Activated naive CD8-positive, alpha-beta T cell treated with anti-CD3 and anti-CD28 coated beads, Interleukin-2, amount 10 ng/mL, durations not matched to agents 7 days and 5 days (primary cell): ENCODE measurements at regions not wholly inside any gene's neighbourhood (a gene's known extent, or its start where the extent isn't known, plus 50 kb on each side); places are given as distances from the start of the nearest gene placed in this dataset.

Experiments used
- ATAC-seq: fragments of 150-1000 bp; cut with Tn5 transposase; one replicate; pipeline ENCODE4 v1.10.0; 2021; ENCODE audit warnings: low read depth, moderate library complexity
- POLR2A ChIA-PET: fragments of 350-600 bp; sonication (Branson Sonifier 250); formaldehyde crosslinking; loops from one replicate; lab custom pipeline; 2021; ENCODE audit warnings: antibody characterized with exemption; lab: Charles Lee
- DNase-seq: peaks from one replicate; pipeline ENCODE4 v3.0.0; 2021
- H3K27ac Mint-ChIP-seq: one replicate; pipeline ENCODE4 v1.8.0; 2022; ENCODE audit warnings: mild to moderate bottlenecking, mixed read lengths
- H3K27me3 Mint-ChIP-seq: one replicate; pipeline ENCODE4 v1.8.0; 2022; ENCODE audit warnings: mild to moderate bottlenecking, moderate library complexity, mixed read lengths
- H3K36me3 Mint-ChIP-seq: one replicate; pipeline ENCODE4 v1.8.0; 2021; ENCODE audit warnings: mild to moderate bottlenecking, mixed read lengths
- H3K4me1 Mint-ChIP-seq: one replicate; pipeline ENCODE4 v1.8.0; 2021; ENCODE audit warnings: mixed read lengths
- H3K4me3 Mint-ChIP-seq: one replicate; pipeline ENCODE4 v1.8.0; 2022; ENCODE audit warnings: mild to moderate bottlenecking, moderate library complexity, mixed read lengths
- H3K9me3 Mint-ChIP-seq: one replicate; pipeline ENCODE4 v1.8.0; 2021; ENCODE audit warnings: mixed read lengths

- Mint-ChIP-seq H3K4me1 (no peaks in the 10 kb centered on the region), H3K36me3 (no peaks in the 10 kb centered on the region), H3K4me3 (no peak overlapping the region), H3K27me3 (peaks cover 5% of the 10 kb centered on the region), H3K27ac (no peak overlapping the region), H3K9me3 (no peaks in the 10 kb centered on the region)
- POLR2A ChIA-PET = no interaction called here
- no peak for ATAC-seq
- DNase-seq = no peak
These were observed 315.1 kb downstream of the SMOC2 start for GRCh38 chr6:168756009-168756634.

GRCh38 chr6:168746643-168747042 is 305.7 kb downstream of the SMOC2 start:
- Mint-ChIP-seq H3K9me3 (peaks cover 3% of the 10 kb centered on the region), H3K27ac (no peak overlapping the region), H3K4me1 (no peaks in the 10 kb centered on the region), H3K27me3 (peaks cover under 1% of the 10 kb centered on the region), H3K4me3 (no peak overlapping the region), H3K36me3 (no peaks in the 10 kb centered on the region)
- ATAC-seq = no peak
- POLR2A ChIA-PET = no interaction called here
- DNase-seq = no peak

GRCh38 chr6:168746013-168746412 is 305.0 kb downstream of the SMOC2 start:
- no peak for DNase-seq
- H3K4me3 Mint-ChIP-seq = no peak overlapping the region
- no peak for ATAC-seq
- no peaks in the 10 kb centered on the region for H3K4me1 Mint-ChIP-seq
- no peaks in the 10 kb centered on the region for H3K36me3 Mint-ChIP-seq
- peaks cover 5% of the 10 kb centered on the region for H3K9me3 Mint-ChIP-seq
- H3K27me3 Mint-ChIP-seq = no peaks in the 10 kb centered on the region
- H3K27ac Mint-ChIP-seq = no peak overlapping the region
- POLR2A ChIA-PET = no interaction called here

DNA sequence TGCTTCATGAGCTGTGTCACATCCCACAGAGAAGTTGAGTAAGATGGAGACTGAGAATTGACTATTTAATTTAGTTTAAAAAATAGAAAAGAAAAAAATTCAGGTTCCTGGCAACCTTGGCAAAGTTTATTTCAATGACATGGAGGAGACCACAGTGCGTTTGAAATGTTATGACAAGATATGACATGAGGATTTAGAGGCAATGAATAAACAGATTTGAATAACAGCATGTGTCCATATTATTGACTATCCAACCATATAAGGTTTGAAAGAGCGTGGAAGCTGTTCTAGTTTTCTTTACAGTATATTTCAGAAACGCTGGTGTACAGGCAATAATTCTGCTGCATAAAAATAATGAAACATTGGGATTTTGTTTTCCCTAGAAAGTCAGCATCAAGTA is 303.9 kb downstream of the SMOC2 start:
- H3K4me1 Mint-ChIP-seq = no peaks in the 10 kb centered on the region
- no peaks in the 10 kb centered on the region for H3K36me3 Mint-ChIP-seq
- DNase-seq (no peak), ATAC-seq (no peak)
- H3K27me3 Mint-ChIP-seq = no peaks in the 10 kb centered on the region
- no peak overlapping the region for H3K4me3 Mint-ChIP-seq
- peaks cover 7% of the 10 kb centered on the region for H3K9me3 Mint-ChIP-seq
- POLR2A ChIA-PET = no interaction called here
- no peak overlapping the region for H3K27ac Mint-ChIP-seq

DNA sequence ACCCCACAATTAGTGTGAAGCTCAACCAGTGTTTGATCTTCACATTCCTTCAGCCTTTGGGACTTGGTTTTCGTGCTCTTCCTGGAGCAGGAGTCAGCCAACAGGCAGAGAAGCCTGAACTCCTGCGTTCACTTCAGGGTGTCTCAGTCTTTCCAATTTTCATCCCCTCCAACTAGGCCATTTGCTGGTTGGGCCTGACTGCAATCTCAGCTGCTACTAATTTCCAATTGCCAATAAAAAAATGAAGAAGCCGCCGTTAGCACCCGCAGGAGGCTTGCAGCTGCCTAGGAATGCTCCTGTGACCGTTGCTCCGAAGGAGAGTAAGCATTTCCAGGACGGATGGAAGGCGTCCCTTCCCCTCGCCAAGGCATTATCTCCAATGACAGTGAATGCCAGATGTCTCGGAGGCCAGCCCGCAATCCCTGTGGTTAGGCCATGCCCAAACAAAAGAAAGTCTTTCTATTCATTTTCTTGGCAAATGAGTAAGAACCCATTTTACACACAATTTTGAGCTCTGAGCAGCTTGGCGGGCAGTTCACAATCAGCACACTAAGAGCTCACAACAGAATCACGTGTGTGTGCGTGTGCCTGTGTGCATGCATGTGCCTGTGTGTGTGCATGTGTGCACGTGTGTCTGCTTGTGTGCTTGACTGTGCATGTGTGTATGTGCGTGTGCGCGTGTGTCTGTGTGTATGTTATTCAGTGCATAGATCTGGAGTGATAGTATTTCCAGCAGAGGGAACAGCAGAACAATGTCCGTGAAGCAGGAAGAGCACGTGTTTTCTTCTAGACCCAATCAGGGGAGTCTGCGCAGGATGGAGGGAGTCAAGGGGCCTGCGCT is 301.2 kb downstream of the SMOC2 start:
- Mint-ChIP-seq H3K27me3 (no peaks in the 10 kb centered on the region), H3K36me3 (no peaks in the 10 kb centered on the region), H3K4me1 (no peaks in the 10 kb centered on the region), H3K9me3 (peaks cover 8% of the 10 kb centered on the region), H3K4me3 (no peak overlapping the region), H3K27ac (no peak overlapping the region)
- POLR2A ChIA-PET = no interaction called here
- no peak for ATAC-seq
- DNase-seq = no peak

- peaks cover 8% of the 10 kb centered on the region for H3K9me3 Mint-ChIP-seq
- ATAC-seq (no peak), DNase-seq (no peak)
- no peaks in the 10 kb centered on the region for H3K4me1 Mint-ChIP-seq
- H3K36me3 Mint-ChIP-seq = no peaks in the 10 kb centered on the region
- H3K27me3 Mint-ChIP-seq = no peaks in the 10 kb centered on the region
- H3K4me3 Mint-ChIP-seq = no peak overlapping the region
- POLR2A ChIA-PET = no interaction called here
- no peak overlapping the region for H3K27ac Mint-ChIP-seq
These were observed 300.3 kb downstream of the SMOC2 start for GRCh38 chr6:168741305-168741704.

GRCh38 chr6:168739381-168739780 is 298.4 kb downstream of the SMOC2 start:
- Mint-ChIP-seq H3K27ac (no peak overlapping the region), H3K4me1 (no peaks in the 10 kb centered on the region), H3K4me3 (no peak overlapping the region), H3K27me3 (no peaks in the 10 kb centered on the region), H3K9me3 (peaks cover 8% of the 10 kb centered on the region), H3K36me3 (no peaks in the 10 kb centered on the region)
- ATAC-seq (no peak), DNase-seq (no peak)
- POLR2A ChIA-PET = no interaction called here

DNA sequence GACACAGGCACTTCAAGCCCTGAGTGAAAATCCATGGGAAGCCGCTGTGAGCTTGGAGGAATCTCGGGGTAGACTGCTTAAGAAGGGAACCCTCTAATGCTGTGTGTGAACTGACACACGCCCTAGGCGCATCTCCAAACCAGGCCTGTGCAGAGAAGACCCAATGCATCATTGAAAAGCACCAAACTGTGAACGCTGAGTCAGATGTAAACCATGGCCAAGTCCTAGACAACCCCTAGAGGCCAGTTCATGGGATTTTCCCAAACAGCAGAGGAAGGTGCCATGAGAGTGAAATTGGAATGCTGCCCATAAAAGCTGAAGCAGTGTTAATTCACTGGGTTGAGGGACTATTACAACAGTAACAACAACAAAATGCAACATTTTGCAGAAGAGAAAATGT is 296.5 kb downstream of the SMOC2 start:
- H3K4me3 Mint-ChIP-seq = no peak overlapping the region
- H3K27ac Mint-ChIP-seq = no peak overlapping the region
- no peaks in the 10 kb centered on the region for H3K36me3 Mint-ChIP-seq
- no peak for ATAC-seq
- no peaks in the 10 kb centered on the region for H3K27me3 Mint-ChIP-seq
- POLR2A ChIA-PET = no interaction called here
- no peaks in the 10 kb centered on the region for H3K4me1 Mint-ChIP-seq
- H3K9me3 Mint-ChIP-seq = peaks cover 7% of the 10 kb centered on the region
- no peak for DNase-seq

- Mint-ChIP-seq H3K27me3 (no peaks in the 10 kb centered on the region), H3K27ac (no peak overlapping the region), H3K36me3 (no peaks in the 10 kb centered on the region), H3K4me1 (no peaks in the 10 kb centered on the region), H3K9me3 (peaks cover 6% of the 10 kb centered on the region), H3K4me3 (no peak overlapping the region)
- DNase-seq = no peak
- POLR2A ChIA-PET = no interaction called here
- no peak for ATAC-seq
These were observed 296.0 kb downstream of the SMOC2 start for GRCh38 chr6:168737014-168737413.

DNA sequence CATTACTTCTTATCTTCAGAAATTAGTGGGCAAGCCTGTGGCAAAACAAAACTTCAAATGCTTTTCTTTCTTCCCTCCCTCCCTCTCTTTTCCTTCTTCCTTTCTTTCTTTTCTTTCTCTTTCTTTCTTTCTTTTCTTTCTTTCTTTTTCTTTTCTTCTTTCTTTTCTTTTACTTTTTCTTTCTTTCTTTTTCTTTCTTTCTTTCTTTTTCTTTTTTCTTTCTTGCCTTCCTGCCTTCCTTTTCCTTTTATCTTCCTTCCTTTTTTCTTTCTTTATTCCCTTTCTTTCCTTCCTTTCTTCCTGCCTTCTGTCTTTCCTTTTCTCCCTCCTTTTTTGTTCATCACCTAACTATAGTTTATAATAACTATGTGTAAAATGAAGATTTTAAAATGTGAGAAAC is 295.1 kb downstream of the SMOC2 start:
- Mint-ChIP-seq H3K27me3 (no peaks in the 10 kb centered on the region), H3K4me1 (no peaks in the 10 kb centered on the region), H3K36me3 (no peaks in the 10 kb centered on the region), H3K9me3 (peaks cover 3% of the 10 kb centered on the region), H3K4me3 (no peak overlapping the region), H3K27ac (no peak overlapping the region)
- no peak for ATAC-seq
- DNase-seq = no peak
- POLR2A ChIA-PET = no interaction called here

- Mint-ChIP-seq H3K27ac (no peak overlapping the region), H3K27me3 (no peaks in the 10 kb centered on the region), H3K4me1 (no peaks in the 10 kb centered on the region), H3K9me3 (peaks cover 2% of the 10 kb centered on the region), H3K4me3 (no peak overlapping the region), H3K36me3 (no peaks in the 10 kb centered on the region)
- POLR2A ChIA-PET = no interaction called here
- no peak for ATAC-seq
- no peak for DNase-seq
These were observed 294.4 kb downstream of the SMOC2 start for GRCh38 chr6:168735268-168735949.

- no peak overlapping the region for H3K4me3 Mint-ChIP-seq
These were observed 293.5 kb downstream of the SMOC2 start for GRCh38 chr6:168734523-168734922.

GRCh38 chr6:168732676-168733075 is 291.7 kb downstream of the SMOC2 start:
- no peaks in the 10 kb centered on the region for H3K27me3 Mint-ChIP-seq
- POLR2A ChIA-PET = no interaction called here
- DNase-seq (no peak), ATAC-seq (no peak)
- H3K9me3 Mint-ChIP-seq = no peaks in the 10 kb centered on the region
- H3K36me3 Mint-ChIP-seq = no peaks in the 10 kb centered on the region
- H3K4me3 Mint-ChIP-seq = no peak overlapping the region
- H3K27ac Mint-ChIP-seq = no peak overlapping the region
- no peaks in the 10 kb centered on the region for H3K4me1 Mint-ChIP-seq

More at GRCh38 chr6:168734523-168734922, 293.5 kb downstream of the SMOC2 start:
- ATAC-seq = no peak
- H3K36me3 Mint-ChIP-seq = no peaks in the 10 kb centered on the region
- H3K27me3 Mint-ChIP-seq = no peaks in the 10 kb centered on the region
- H3K27ac Mint-ChIP-seq = no peak overlapping the region
- no peaks in the 10 kb centered on the region for H3K4me1 Mint-ChIP-seq
- POLR2A ChIA-PET = no interaction called here
- DNase-seq = no peak
- H3K9me3 Mint-ChIP-seq = peaks cover 2% of the 10 kb centered on the region
